SJCRH30 (cell line): ENCODE measurements at regions not wholly inside any gene's neighbourhood (a gene's known extent, or its start where the extent isn't known, plus 50 kb on each side); places are given as distances from the start of the nearest gene placed in this dataset.

Source experiments
- DNase-seq, 2 experiments: peaks; one replicate each; pipeline ENCODE4 v3.0.0-alpha.2; 2015 to 2020
- H3K27ac ChIP-seq: fragments of 250-450 bp; sonication (Bioruptor Pico); 2 replicates; pipeline ENCODE4 v1.5.1; 2020; ENCODE audit warnings: mild to moderate bottlenecking, moderate library complexity
- H3K27me3 ChIP-seq: fragments of 250-450 bp; sonication (Bioruptor Pico); 2 replicates; pipeline ENCODE4 v1.5.1; 2020; ENCODE audit warnings: mild to moderate bottlenecking, moderate library complexity
- H3K36me3 ChIP-seq: fragments of 250-450 bp; sonication (Bioruptor Pico); 2 replicates; pipeline ENCODE4 v1.5.1; 2020; ENCODE audit warnings: mild to moderate bottlenecking, moderate library complexity
- H3K4me1 ChIP-seq: fragments of 250-450 bp; sonication (Bioruptor Pico); 2 replicates; pipeline ENCODE4 v1.5.1; 2020; ENCODE audit warnings: mild to moderate bottlenecking, moderate library complexity
- H3K4me3 ChIP-seq: fragments of 250-450 bp; sonication (Bioruptor Pico); 2 replicates; pipeline ENCODE4 v1.5.1; 2020; ENCODE audit warnings: mild to moderate bottlenecking, moderate library complexity
- H3K9me3 ChIP-seq: fragments of 250-450 bp; sonication (Bioruptor Pico); replicated peaks from 2 replicates; pipeline ENCODE4 v1.5.1; 2020; ENCODE audit warnings: mild to moderate bottlenecking, moderate library complexity

DNA sequence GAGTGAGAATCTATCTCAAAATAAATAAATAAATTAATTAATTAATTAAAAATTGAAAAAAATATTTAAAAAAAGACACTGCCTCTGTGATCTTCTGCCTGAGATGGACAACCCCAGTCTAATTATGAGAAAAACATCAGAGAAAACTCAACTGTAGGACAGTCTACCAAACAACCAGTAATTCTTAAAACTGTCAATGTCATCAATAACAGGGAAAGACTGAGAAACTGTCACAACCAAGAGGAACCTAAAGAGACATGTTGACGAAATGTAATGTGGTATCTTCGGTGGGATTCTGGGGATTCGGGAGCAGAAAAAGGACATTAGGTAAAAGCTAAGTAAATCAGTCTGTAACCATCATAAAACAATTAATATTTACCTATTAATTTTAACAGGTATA lies 265.4 kb upstream of the LMCD1 start:
- Histone ChIP-seq H3K36me3 (no peaks in the 10 kb centered on the region), H3K4me3 (no peak overlapping the region), H3K27ac (no peak overlapping the region), H3K4me1 (no peaks in the 10 kb centered on the region), H3K9me3 (no peaks in the 10 kb centered on the region), H3K27me3 (no peaks in the 10 kb centered on the region)
- no peak for DNase-seq

DNA sequence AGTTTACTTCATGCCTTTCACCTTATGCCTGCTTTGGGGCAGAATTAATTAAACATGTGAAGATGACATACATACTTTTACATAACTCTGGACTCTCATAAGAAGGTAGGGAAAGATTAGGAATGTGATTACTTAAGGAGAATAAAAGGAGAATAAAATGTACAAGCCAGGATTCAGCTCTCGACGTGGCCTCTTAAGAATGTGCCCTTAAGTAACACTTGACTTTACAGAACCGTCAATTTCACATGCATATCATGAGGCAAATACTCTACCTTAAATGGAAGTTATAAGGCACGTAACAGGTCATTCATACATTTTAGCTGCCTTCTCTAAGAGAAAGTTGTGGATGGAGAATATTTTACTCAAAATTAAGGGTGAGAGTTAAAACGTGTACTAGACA lies 263.7 kb upstream of the LMCD1 start:
- Histone ChIP-seq H3K4me3 (no peak overlapping the region), H3K4me1 (no peaks in the 10 kb centered on the region), H3K36me3 (no peaks in the 10 kb centered on the region), H3K9me3 (no peaks in the 10 kb centered on the region), H3K27ac (no peak overlapping the region), H3K27me3 (no peaks in the 10 kb centered on the region)
- no peak for DNase-seq

DNA sequence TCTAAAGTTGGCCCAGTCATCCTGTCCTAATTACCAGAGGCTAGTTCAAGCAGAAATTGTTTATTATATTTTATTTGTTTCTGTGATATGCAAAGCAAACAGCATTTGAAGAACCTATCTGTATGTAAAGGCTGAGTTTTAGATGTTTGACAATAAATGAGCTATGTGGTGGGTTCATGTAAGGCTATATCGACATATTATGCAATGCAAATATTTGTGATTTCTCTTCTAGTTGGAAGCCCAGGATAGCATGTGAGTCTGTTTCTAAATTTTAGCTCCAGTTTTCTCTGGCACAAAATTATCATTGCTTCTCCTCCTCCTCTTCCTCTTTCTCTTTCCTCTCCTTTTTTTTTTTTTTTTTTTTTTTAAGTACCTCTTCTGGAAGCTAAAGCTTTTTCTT lies 263.2 kb upstream of the LMCD1 start:
- H3K4me1 ChIP-seq, result no peaks in the 10 kb centered on the region
- no peaks in the 10 kb centered on the region for H3K27me3 ChIP-seq
- H3K9me3 ChIP-seq, result no peaks in the 10 kb centered on the region
- DNase-seq, result no peak
- no peak overlapping the region for H3K27ac ChIP-seq
- no peak overlapping the region for H3K4me3 ChIP-seq
- H3K36me3 ChIP-seq, result no peaks in the 10 kb centered on the region

DNA sequence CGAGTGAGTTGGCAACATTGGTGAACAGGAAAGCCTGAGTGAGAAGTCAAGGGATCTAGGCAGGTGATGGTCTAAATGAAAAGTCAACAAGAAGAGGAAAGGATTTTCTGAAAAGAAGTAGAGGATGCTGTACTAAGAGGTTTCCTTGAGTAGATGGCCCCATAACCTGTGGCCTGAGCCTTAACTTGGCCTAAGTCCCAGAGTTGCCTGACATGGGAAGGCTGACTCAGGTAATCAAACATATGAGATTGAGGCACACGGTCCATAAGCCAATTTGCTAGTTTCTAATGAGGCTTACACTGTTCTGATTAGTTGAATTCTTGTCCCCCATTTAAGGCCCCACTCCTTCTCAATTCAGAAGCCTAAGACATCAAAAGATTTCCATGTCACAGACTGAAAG lies 262.5 kb upstream of the LMCD1 start:
- no peak for DNase-seq
- Histone ChIP-seq H3K36me3 (no peaks in the 10 kb centered on the region), H3K9me3 (no peaks in the 10 kb centered on the region), H3K27ac (no peak overlapping the region), H3K27me3 (no peaks in the 10 kb centered on the region), H3K4me1 (no peaks in the 10 kb centered on the region), H3K4me3 (no peak overlapping the region)

DNA sequence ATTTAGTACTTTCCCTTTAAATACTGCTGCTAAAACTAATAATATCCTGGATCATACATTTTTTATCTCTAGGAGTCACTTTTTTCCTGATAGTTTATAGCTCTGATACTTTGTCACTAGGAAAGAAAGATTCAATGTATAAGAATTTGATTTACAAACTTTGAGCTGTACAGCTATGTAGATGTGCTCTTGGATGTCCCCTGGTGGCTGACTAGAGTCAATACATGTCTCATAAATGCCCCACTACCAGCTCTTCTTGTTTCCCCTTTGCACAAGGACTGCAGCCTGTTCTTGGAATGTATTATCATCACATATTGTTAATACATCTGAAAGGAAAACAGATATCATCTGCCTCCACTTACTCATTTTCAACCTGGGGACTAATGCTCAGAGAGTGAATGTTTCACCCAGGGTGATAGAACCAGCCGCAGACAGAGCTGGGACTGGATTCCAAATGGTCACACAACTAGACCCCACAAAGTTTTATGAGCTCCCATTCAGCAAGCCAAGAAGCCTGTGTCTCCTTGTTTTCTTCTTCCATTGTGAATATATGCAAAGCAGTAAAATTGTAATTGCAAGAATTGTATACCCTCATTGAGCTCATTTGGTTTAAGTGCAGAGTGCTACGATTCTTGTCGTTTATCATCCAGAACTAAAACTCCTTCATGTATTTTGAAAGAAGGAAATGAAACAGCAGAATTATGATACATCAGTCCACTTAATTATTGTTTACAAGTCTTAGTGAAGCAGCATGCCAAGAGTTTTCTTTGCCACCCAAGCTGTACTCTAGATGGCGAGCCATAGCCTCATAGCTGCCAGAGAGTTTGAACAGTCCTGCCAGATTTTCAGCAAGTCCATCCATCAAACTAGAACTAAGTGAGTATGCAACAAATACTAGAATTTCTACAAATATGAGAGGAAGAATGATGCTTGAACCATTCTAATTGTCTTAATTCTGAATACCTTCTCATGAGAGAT lies 261.6 kb upstream of the LMCD1 start:
- no peak overlapping the region for H3K27ac ChIP-seq
- peak; percentile 38 to 76 for DNase-seq

DNA sequence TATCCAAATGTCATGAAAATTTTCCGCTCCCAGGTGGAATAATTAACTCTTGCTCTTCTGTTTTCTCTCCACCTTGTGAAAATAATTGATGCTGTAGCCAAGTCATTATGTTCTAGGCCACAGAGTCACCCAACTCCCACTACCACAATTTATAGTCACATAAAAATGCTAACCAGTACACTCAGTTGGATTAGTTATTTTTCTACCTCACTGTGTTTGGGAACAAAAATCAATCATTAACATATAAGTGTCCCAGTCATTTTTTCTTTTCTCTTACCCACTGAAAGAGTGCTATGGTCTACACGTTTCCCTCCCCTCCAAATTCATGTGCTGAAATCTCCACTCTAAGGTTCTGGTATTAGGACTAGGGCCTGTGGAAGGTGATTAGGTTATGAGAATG lies 255.6 kb upstream of the LMCD1 start:
- H3K4me1 ChIP-seq, result no peaks in the 10 kb centered on the region
- H3K36me3 ChIP-seq, result no peaks in the 10 kb centered on the region
- no peaks in the 10 kb centered on the region for H3K27me3 ChIP-seq
- H3K27ac ChIP-seq, result no peak overlapping the region
- peaks cover 2% of the 10 kb centered on the region; the same call in 1 of the 2 replicates for H3K9me3 ChIP-seq
- no peak for DNase-seq
- no peak overlapping the region for H3K4me3 ChIP-seq

More for the DNA sequence above, 261.6 kb upstream of the LMCD1 start:
- Histone ChIP-seq H3K4me3 (no peak overlapping the region), H3K4me1 (no peaks in the 10 kb centered on the region), H3K36me3 (no peaks in the 10 kb centered on the region), H3K27me3 (no peaks in the 10 kb centered on the region), H3K9me3 (no peaks in the 10 kb centered on the region)

DNA sequence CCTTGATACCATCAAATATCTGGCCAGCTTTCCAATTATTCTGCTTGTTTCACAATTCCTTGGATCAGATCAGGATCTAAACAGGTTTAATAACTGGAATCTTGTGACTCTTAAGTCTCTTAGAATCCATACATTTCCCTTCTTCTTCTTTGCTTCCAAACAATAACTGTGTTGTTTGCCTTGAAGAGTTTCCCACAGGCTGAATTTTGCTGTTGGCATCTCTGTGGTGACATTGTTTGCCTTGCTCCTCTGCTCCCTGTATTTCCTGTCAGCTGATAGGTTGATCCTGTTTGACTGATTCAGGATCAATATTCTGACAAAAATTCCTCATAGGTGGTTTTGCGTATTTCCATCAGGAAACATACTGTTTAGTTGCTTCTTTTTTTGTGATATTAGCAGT lies 248.4 kb upstream of the LMCD1 start:
- Histone ChIP-seq H3K27me3 (no peaks in the 10 kb centered on the region; the same call in 1 of the 2 replicates), H3K27ac (no peak overlapping the region), H3K4me3 (no peak overlapping the region), H3K9me3 (peaks cover 4% of the 10 kb centered on the region; the same call in 1 of the 2 replicates), H3K4me1 (no peaks in the 10 kb centered on the region), H3K36me3 (no peaks in the 10 kb centered on the region)
- DNase-seq, result no peak

DNA sequence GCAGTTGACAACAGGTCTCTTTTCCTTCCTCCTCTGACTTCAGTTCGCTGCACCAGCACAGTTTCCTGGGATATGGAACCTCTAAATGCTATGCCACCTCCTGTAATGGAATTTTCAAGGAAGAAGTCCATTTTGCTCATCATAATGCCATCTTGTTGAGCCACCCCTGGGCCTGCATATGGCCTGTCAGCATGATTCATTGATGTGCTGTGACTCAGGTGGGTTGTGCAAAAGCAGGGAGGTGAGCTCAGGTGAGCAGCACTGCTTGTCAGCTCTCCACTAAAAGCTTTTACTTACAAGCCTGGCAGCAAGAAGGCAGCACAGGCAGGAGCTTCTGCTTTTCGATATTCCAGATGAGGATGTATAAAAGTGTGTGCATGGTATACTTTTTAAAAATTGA lies 247.1 kb upstream of the LMCD1 start:
- H3K4me3 ChIP-seq, result no peak overlapping the region
- H3K27ac ChIP-seq, result no peak overlapping the region
- H3K9me3 ChIP-seq, result peaks cover 4% of the 10 kb centered on the region; the same call in 1 of the 2 replicates
- H3K4me1 ChIP-seq, result no peaks in the 10 kb centered on the region
- H3K27me3 ChIP-seq, result no peaks in the 10 kb centered on the region; the same call in 1 of the 2 replicates
- no peak for DNase-seq
- no peaks in the 10 kb centered on the region for H3K36me3 ChIP-seq

DNA sequence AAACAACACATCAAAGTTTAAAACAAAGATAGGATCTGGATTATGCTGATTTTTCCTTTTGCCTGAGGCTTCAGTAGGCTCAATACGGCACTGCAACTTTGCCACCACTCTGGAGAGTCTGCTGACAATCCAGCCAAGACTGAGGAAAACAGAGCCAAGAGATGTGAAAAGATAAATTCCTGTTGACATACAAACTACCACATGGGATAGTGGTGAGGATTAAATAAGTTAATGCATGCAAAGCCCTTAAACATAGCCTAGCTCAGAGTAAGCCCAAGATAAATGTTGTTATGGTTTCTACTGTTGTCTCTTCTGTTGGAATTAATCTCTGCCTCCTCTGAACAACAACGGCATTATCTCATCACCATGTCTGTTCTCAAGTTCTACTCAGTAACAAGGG lies 245.9 kb upstream of the LMCD1 start:
- no peak overlapping the region for H3K27ac ChIP-seq
- peaks cover 4% of the 10 kb centered on the region; the same call in 1 of the 2 replicates for H3K9me3 ChIP-seq
- H3K4me1 ChIP-seq, result no peaks in the 10 kb centered on the region
- H3K36me3 ChIP-seq, result no peaks in the 10 kb centered on the region
- no peaks in the 10 kb centered on the region; the same call in 1 of the 2 replicates for H3K27me3 ChIP-seq
- no peak overlapping the region for H3K4me3 ChIP-seq
- DNase-seq, result no peak

DNA sequence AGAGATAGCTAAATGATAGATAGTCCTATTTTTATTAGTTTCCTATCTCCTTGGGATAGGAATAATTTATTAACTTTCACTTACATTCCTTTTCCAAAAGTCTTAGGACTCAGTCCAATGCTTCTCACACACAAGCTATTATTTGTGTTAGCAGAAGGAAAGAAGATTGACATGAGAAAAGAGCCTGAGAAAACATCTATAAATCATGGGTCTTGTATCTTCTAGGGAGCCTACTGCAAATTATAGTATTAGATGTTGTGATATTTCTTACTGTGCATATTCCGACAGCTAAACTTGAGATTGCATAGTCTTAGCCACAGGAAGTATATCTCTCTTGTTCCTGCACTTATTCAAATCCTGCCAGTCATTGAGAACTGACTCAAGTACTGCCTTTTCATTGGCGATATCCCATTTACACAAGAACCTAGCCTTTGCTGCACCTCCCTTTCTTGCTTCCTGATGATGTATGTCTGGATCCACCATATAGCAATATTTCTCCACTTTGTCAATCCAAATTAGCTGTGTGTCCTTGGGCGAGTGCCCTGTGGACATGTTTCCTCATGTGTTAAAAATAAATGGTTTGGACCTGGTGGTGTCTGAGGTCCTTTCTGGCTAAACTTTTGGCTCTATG lies 245.1 kb upstream of the LMCD1 start:
- no peak overlapping the region for H3K27ac ChIP-seq
- no peaks in the 10 kb centered on the region; the same call in 1 of the 2 replicates for H3K27me3 ChIP-seq

DNA sequence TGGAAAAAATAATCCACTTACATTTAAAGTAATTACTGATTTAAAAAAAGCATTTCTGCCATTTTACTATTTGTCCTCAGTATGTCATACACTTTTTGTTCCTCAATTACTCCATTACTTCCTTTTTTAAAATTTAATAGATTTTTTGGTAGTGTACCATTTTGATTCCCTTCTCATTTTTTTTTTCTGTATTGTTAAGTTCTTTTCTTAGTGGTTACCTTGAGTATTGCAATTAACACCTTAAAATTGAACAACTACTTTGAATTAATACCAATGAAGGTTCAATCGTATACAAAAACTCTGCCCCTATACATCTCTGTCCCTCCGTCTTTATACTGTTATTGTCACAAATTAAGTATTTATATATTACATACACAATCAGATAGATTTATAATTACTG lies 240.6 kb upstream of the LMCD1 start:
- Histone ChIP-seq H3K36me3 (no peaks in the 10 kb centered on the region), H3K4me1 (no peaks in the 10 kb centered on the region), H3K9me3 (no peaks in the 10 kb centered on the region), H3K27ac (no peak overlapping the region), H3K27me3 (no peaks in the 10 kb centered on the region), H3K4me3 (no peak overlapping the region)
- no peak for DNase-seq

More for the DNA sequence above, 245.1 kb upstream of the LMCD1 start:
- no peaks in the 10 kb centered on the region for H3K36me3 ChIP-seq
- no peaks in the 10 kb centered on the region for H3K4me1 ChIP-seq
- H3K9me3 ChIP-seq, result no peaks in the 10 kb centered on the region; the same call in 1 of the 2 replicates
- H3K4me3 ChIP-seq, result no peak overlapping the region
- DNase-seq, result no peak

DNA sequence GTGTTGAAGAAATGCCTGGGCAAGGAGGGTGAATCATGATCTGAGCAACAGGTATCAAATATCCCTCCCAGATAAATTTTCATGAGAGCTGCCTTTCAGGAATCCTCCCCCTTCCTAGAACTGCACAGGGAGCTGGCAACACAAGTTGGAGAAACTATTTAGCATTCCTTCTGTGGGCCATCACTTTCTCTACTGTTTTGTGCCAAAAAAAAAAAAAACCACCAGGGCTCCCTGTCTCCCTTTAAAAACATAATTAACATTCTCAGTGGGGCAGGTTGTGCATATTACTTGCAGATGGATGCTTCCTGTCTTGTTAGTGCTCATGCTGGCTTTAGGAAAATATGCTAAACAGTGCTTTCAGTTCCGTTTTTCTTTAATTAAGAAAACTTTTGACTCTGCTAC lies 234.9 kb upstream of the LMCD1 start:
- DNase-seq, result no peak
- Histone ChIP-seq H3K4me3 (no peak overlapping the region), H3K27me3 (no peaks in the 10 kb centered on the region), H3K27ac (no peak overlapping the region), H3K36me3 (no peaks in the 10 kb centered on the region), H3K9me3 (no peaks in the 10 kb centered on the region), H3K4me1 (no peaks in the 10 kb centered on the region)

DNA sequence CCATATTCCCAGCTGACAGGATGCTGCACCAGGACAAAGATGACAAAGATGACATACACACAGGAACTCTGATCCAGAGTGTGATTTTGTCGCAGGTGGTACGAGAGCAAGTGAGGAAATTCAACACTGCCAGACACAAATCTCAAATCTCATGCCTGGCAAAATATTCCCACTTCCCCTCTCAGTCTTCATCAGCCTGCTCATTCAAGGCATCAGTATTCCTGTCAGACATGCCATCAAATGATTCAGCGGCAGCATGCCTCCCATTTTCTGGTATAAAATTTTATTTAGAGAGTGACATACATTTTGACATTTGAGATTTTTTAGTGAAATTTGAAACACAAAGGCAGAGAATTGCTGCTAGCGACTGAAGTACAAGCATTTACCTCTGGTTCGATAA lies 228.1 kb upstream of the LMCD1 start:
- Histone ChIP-seq H3K9me3 (peaks cover 5% of the 10 kb centered on the region; the same call in 1 of the 2 replicates), H3K4me1 (no peaks in the 10 kb centered on the region), H3K4me3 (no peak overlapping the region), H3K36me3 (no peaks in the 10 kb centered on the region), H3K27me3 (no peaks in the 10 kb centered on the region), H3K27ac (no peak overlapping the region)
- no peak for DNase-seq

DNA sequence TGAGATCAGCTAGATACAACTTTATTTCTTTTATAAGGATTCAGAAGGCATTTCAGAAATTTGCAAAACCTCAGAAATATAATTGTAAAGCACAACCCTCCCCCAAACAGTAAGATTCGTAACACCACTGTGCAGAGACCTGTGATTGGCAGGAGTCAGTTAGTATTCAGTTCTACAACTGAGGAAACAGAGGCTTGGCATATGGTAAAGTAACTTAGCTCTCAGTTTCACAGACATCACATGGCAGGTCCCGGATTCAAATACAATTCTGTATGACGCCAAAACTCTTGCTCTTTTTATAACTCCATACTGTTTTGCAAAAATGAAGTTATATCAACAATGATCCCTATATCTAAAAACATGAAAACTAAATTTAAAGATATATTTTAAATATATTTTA lies 225.6 kb upstream of the LMCD1 start:
- Histone ChIP-seq H3K4me1 (no peaks in the 10 kb centered on the region), H3K27ac (no peak overlapping the region), H3K9me3 (peaks cover 5% of the 10 kb centered on the region; the same call in 1 of the 2 replicates), H3K27me3 (no peaks in the 10 kb centered on the region), H3K4me3 (no peak overlapping the region), H3K36me3 (no peaks in the 10 kb centered on the region)
- no peak for DNase-seq

DNA sequence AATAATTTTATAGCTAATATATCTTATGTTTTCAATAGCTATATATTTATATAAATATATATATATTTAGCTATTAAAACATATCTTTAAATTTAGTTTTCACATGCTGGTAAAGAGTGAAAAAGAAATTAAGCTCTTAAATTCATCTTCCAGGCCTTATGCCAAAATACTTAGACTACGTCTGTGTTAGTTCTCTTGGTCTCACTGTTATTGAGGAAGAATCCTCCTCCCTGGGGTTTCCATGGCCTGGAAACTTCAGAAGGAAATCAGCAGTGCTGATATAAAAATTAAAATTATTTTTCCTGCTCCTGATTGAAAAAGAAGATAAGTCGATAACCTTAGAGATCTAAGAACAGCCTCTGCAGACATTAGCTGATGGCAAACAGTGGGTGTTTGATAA lies 225.1 kb upstream of the LMCD1 start:
- Histone ChIP-seq H3K27me3 (no peaks in the 10 kb centered on the region), H3K4me1 (no peaks in the 10 kb centered on the region), H3K36me3 (no peaks in the 10 kb centered on the region), H3K4me3 (no peak overlapping the region), H3K27ac (no peak overlapping the region), H3K9me3 (peaks cover 5% of the 10 kb centered on the region; the same call in 1 of the 2 replicates)
- no peak for DNase-seq
